Hepatocyte (in vitro differentiated cells): ENCODE measurements at regions not wholly inside any gene's neighbourhood (a gene's known extent, or its start where the extent isn't known, plus 50 kb on each side); places are given as distances from the start of the nearest gene placed in this dataset.

Source experiments
- EZH2 ChIP-seq: fragments of 200-600 bp; sonication (generic); IDR thresholded peaks from 2 replicates; pipeline ENCODE4 v1.6.1; 2016; ENCODE audit warnings: antibody characterized with exemption, mild to moderate bottlenecking, borderline replicate concordance
- EZH2phosphoT487 ChIP-seq: fragments of 200-600 bp; sonication (generic); IDR thresholded peaks from one replicate; pipeline ENCODE4 v1.6.1; 2018; ENCODE audit warnings: antibody characterized with exemption, mild to moderate bottlenecking, low read depth, moderate library complexity; ENCODE audit not compliant: unreplicated experiment, severe bottlenecking
- TF ChIP-seq, protein P1 (sequence below): fragments of 200-600 bp; sonication (generic); IDR thresholded peaks from 2 replicates; pipeline ENCODE4 v1.5.1; 2016; ENCODE audit warnings: antibody characterized with exemption, mild to moderate bottlenecking; ENCODE audit not compliant: poor library complexity

DNA sequence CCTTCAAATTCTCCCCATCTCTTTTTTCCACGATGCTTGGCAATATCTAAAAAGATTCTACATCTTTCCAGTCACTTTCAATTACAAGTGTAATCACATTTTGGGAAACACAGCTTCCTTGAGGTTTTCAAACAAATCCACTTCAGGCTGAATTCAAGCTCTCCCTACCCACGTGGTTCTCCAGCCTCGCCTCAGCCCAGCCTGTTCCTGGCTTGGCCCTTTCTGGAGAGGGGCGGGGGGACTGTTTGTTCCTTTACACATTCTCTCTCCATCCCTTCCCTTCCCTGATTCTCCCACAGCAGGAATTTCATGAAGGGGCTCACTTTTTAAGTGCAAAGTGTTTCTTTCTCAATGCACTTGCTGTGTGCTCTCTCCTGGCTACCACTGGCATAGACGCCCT, 226.3 kb upstream of the SOX11 start:
- TF ChIP-seq, protein P1, sequence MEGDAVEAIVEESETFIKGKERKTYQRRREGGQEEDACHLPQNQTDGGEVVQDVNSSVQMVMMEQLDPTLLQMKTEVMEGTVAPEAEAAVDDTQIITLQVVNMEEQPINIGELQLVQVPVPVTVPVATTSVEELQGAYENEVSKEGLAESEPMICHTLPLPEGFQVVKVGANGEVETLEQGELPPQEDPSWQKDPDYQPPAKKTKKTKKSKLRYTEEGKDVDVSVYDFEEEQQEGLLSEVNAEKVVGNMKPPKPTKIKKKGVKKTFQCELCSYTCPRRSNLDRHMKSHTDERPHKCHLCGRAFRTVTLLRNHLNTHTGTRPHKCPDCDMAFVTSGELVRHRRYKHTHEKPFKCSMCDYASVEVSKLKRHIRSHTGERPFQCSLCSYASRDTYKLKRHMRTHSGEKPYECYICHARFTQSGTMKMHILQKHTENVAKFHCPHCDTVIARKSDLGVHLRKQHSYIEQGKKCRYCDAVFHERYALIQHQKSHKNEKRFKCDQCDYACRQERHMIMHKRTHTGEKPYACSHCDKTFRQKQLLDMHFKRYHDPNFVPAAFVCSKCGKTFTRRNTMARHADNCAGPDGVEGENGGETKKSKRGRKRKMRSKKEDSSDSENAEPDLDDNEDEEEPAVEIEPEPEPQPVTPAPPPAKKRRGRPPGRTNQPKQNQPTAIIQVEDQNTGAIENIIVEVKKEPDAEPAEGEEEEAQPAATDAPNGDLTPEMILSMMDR, result no peak
- TF ChIP-seq EZH2 (no peak), EZH2phosphoT487 (no peak)
